ENCODE measurements at regions not wholly inside any gene's neighbourhood (a gene's known extent, or its start where the extent isn't known, plus 50 kb on each side); places are given as distances from the start of the nearest gene placed in this dataset.

GRCh38 chr5:116789522-116789921 is 214.9 kb upstream of the SEMA6A start:
- TF ChIP-seq EZH2phosphoT487 (IDR thresholded peaks at IDR 0.05) (no peak), CTCF (IDR thresholded peaks at IDR 0.05) (no peak), EZH2 (IDR thresholded peaks at IDR 0.05) (no peak)

All from neural progenitor cell (in vitro differentiated cells).